ENCODE measurements at regions not wholly inside any gene's neighbourhood (a gene's known extent, or its start where the extent isn't known, plus 50 kb on each side); places are given as distances from the start of the nearest gene placed in this dataset.
"Not testable (repeated sequence)": the region's sequence is repeated elsewhere in the genome, so short reads cannot be mapped to it uniquely, and the experiment has no call there.

GRCh38 chr5:78711670-78712069 lies 63.1 kb upstream of the LHFPL2 start:
- TF ChIP-seq CTCF, POLR2A (IDR thresholded peaks at IDR 0.05): not testable (repeated sequence)
